Activated naive CD8-positive, alpha-beta T cell (primary cell): ENCODE measurements at regions not wholly inside any gene's neighbourhood (a gene's known extent, or its start where the extent isn't known, plus 50 kb on each side); places are given as distances from the start of the nearest gene placed in this dataset.
"Not testable (repeated sequence)": the region's sequence is repeated elsewhere in the genome, so short reads cannot be mapped to it uniquely, and the experiment has no call there.

ENCODE experiments used
- H3K27ac Mint-ChIP-seq: one replicate; pipeline ENCODE4 v1.8.0; 2021; ENCODE audit warnings: mixed read lengths
- H3K27me3 Mint-ChIP-seq: one replicate; pipeline ENCODE4 v1.8.0; 2021; ENCODE audit warnings: mixed read lengths
- H3K36me3 Mint-ChIP-seq: one replicate; pipeline ENCODE4 v1.8.0; 2021; ENCODE audit warnings: mixed read lengths
- H3K4me1 Mint-ChIP-seq: one replicate; pipeline ENCODE4 v1.8.0; 2021; ENCODE audit warnings: low read depth, mixed read lengths
- H3K4me3 Mint-ChIP-seq: one replicate; pipeline ENCODE4 v1.8.0; 2021; ENCODE audit warnings: mild to moderate bottlenecking, mixed read lengths
- H3K9me3 Mint-ChIP-seq: one replicate; pipeline ENCODE4 v1.8.0; 2021; ENCODE audit warnings: low read depth, mixed read lengths

DNA sequence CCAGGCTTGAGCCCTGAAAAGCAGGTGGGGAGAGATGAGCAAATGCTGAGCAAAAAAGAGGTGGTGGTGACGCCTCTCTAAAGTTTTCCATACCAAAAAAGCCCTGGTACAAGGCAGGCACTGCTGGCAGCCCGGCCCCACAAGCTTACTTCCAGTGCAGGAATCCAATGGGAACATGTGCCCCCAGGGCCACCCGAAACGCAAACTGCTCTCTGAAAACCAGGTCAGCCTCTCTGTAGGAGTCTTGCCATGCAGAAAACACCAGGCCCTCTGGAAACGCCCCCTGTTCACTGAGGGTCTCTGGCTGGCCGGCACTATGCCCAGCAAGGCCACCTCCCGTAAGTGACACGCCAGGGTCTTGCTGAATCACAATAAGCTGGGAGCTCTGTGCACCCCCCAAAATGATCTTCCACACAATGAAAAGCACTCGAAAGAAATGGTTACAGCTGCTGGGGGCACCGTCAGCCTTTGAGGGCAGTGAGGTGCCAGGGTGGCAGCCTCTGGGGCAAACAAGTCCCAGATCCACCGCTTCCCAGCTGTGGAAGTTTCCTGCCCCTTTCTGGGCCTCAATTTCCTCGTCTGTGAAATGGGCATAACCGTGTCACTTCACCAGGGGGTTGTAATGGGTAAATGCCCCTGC lies 170.5 kb downstream of the TOMM20 start:
- no peaks in the 10 kb centered on the region for H3K27me3 Mint-ChIP-seq
- H3K9me3 Mint-ChIP-seq, result no peaks in the 10 kb centered on the region
- H3K4me3 Mint-ChIP-seq, result no peak overlapping the region
- H3K27ac Mint-ChIP-seq, result peak overlapping the region; percentile 50
- peaks cover 76% of the 10 kb centered on the region for H3K4me1 Mint-ChIP-seq
- H3K36me3 Mint-ChIP-seq, result no peaks in the 10 kb centered on the region

- Mint-ChIP-seq H3K9me3 (no peaks in the 10 kb centered on the region), H3K4me3 (no peak overlapping the region), H3K36me3 (no peaks in the 10 kb centered on the region), H3K4me1 (peaks cover 69% of the 10 kb centered on the region), H3K27ac (peak overlapping the region; percentile 58), H3K27me3 (no peaks in the 10 kb centered on the region)
Observed at GRCh38 chr1:234957330-234958065, 171.1 kb downstream of the TOMM20 start.

GRCh38 chr1:234956821-234957329 lies 171.8 kb downstream of the TOMM20 start:
- Mint-ChIP-seq H3K4me3 (no peak overlapping the region), H3K27ac (peak overlapping the region; percentile 58), H3K36me3 (no peaks in the 10 kb centered on the region), H3K9me3 (no peaks in the 10 kb centered on the region), H3K27me3 (no peaks in the 10 kb centered on the region), H3K4me1 (peaks cover 63% of the 10 kb centered on the region)

- no peaks in the 10 kb centered on the region for H3K27me3 Mint-ChIP-seq
- H3K36me3 Mint-ChIP-seq, result no peaks in the 10 kb centered on the region
- peak overlapping the region; percentile 76 for H3K27ac Mint-ChIP-seq
- H3K9me3 Mint-ChIP-seq, result no peaks in the 10 kb centered on the region
- H3K4me1 Mint-ChIP-seq, result peaks cover 48% of the 10 kb centered on the region
- no peak overlapping the region for H3K4me3 Mint-ChIP-seq
Observed at GRCh38 chr1:234955107-234955731, 173.4 kb downstream of the TOMM20 start.

GRCh38 chr1:234954613-234955012 lies 174.0 kb downstream of the TOMM20 start:
- no peak overlapping the region for H3K4me3 Mint-ChIP-seq
- H3K27ac Mint-ChIP-seq, result peak overlapping the region; percentile 64
- H3K9me3 Mint-ChIP-seq, result peaks cover 1% of the 10 kb centered on the region
- H3K27me3 Mint-ChIP-seq, result no peaks in the 10 kb centered on the region
- H3K4me1 Mint-ChIP-seq, result peaks cover 43% of the 10 kb centered on the region
- H3K36me3 Mint-ChIP-seq, result no peaks in the 10 kb centered on the region

DNA sequence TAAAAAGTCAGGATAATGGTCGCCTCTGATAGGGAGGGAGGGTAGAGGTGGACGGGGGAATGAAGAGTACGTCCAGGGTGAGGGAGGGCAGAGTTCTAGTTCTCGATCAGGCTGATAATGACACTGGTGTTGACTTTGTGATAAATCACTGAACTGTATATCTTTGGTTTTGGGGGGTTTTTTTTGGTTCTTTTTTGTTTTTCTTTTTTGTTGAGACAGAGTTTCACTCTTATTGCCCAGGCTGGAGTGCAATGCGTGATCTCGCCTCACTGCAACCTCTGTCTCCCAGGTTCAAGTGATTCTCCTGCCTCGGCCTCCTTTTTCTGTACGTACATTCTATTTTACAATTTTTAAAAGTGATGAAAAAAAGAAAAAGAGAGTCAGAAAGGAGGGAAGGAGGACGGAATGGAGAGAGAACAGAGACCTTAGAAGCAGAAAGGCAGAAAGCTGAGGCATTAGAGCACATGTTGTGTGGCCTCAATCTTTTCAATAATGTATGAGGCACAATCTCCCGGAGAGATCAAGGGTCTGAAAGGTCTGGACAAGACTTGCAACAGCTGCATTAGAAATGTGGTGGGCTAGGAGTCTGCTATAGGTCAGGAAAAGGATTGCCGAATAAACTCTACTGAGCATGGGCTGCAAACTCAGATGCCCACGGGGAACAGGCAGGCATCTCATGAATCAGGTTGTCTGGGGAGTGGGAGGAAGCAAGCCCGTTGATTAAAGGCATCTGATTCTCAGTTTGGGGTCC lies 174.8 kb downstream of the TOMM20 start:
- Mint-ChIP-seq H3K9me3 (peaks cover 8% of the 10 kb centered on the region), H3K36me3 (peaks cover 2% of the 10 kb centered on the region), H3K27me3 (no peaks in the 10 kb centered on the region), H3K4me1 (peaks cover 35% of the 10 kb centered on the region), H3K4me3 (no peak overlapping the region), H3K27ac (no peak overlapping the region)

DNA sequence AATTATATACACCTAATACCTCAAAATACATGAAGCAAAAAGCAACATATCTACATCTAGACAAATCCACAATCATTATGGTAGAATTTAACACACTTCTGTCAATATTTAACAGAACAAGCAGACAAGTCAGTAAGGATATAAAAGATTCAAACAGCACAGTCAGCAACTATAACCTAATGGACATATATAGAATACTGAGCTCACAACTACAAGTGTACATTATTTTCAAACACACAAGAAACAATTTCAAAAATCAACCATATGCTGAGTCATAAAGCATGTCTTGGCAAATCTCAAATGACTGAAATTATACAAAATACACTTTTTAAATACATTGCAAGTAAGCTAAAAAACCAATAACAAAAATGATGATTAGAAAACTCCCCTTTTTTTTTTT lies 178.0 kb downstream of the TOMM20 start:
- Mint-ChIP-seq H3K27me3 (no peaks in the 10 kb centered on the region), H3K27ac (no peak overlapping the region), H3K9me3 (peaks cover 8% of the 10 kb centered on the region), H3K4me1 (peaks cover 18% of the 10 kb centered on the region), H3K36me3 (peaks cover 2% of the 10 kb centered on the region), H3K4me3 (no peak overlapping the region)

DNA sequence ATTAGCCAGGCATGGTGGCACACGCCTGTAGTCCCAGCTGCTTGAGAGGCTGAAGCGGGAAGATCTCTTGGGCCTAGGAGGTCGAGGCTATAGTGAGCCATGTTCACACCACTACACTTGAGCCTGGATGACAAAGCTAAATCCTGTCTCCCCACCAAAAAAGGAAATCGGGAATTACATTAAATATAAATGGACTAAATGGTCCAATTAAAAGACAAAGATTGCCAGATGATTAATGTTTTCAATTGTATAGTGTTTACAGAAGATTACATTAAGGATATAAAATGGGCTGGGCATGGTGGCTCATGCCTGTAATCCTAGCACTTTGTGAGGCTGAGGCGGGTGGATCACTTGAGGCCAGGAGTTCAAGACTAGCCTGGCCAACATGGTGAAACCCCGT lies 179.1 kb downstream of the TOMM20 start:
- not testable (repeated sequence) for H3K4me3 Mint-ChIP-seq, H3K9me3 Mint-ChIP-seq, H3K36me3 Mint-ChIP-seq, H3K27ac Mint-ChIP-seq, H3K27me3 Mint-ChIP-seq
- H3K4me1 Mint-ChIP-seq, result peaks cover 15% of the 10 kb centered on the region

DNA sequence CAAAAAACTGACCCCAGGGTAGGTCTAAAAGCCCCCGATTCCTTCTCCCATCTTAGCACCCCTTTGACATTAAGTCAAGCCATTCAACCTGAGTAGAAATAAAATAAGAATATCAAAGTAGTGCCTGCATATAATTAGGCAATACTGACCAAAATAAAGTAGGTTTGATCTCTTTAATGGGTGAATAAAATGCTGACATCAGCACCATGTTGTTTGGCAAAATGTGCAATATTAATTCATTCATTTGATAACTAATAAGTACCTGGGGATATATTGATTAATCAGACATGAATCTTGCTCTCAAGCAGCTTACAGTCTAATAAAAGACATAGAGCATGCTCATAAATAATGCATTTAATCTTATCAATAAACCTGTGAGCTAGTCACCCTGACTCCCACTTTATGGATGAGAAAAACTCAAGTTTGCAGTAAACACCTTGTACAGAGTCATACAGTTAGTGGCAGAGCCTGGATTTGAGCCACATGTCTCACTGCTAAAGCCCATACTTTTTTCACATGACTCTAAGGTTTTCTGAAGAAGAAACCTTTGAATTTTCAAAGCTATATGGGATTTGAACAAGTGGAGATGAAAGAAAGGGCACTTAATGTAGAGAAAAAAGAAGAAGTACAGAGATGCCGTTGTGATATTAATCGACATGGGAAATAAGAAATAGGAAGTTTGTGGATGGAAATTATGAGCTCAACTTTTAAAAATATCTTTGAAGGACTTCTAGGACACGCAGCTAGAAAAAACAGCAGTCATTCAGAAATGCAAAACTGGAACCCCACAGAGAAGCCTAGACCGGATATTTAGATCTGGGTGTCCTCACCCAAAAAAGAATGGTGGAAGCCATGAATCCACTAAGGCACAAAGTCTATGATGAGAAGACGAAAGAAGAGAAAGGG lies 183.9 kb downstream of the TOMM20 start:
- Mint-ChIP-seq H3K27ac (peak overlapping the region; percentile 81), H3K4me1 (peaks cover 11% of the 10 kb centered on the region), H3K9me3 (peaks cover 8% of the 10 kb centered on the region), H3K4me3 (no peak overlapping the region), H3K27me3 (no peaks in the 10 kb centered on the region), H3K36me3 (peaks cover 5% of the 10 kb centered on the region)

DNA sequence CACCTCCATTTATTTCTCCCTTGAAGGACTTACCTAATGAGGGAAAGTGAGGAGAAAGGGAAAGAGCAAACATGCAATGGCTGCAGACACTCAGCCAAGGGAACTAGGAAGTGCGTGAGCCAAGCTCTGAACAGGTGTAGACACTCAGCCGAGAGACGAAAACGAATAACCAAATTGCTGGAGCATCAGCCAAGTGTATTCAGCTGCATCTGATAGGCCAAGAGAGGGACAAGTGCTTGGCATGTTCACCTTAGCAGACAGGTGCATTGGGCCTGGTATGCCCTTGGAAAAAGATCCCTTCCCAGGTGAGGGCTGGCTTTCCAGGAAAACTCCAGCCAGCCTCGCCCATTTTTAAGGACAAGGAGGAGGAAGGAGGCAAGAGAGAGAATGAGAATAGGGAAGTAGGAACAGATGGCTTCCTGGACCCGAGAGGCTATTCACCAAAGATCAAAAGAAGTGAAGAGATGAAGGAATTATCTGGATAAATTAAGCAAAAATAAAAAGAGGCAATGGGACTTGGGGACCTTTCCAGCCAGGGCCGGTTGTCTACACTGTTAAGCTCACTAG lies 184.7 kb downstream of the TOMM20 start:
- Mint-ChIP-seq H3K27ac (no peak overlapping the region), H3K9me3 (no peaks in the 10 kb centered on the region), H3K36me3 (peaks cover 2% of the 10 kb centered on the region), H3K27me3 (no peaks in the 10 kb centered on the region), H3K4me3 (no peak overlapping the region), H3K4me1 (peaks cover 11% of the 10 kb centered on the region)

DNA sequence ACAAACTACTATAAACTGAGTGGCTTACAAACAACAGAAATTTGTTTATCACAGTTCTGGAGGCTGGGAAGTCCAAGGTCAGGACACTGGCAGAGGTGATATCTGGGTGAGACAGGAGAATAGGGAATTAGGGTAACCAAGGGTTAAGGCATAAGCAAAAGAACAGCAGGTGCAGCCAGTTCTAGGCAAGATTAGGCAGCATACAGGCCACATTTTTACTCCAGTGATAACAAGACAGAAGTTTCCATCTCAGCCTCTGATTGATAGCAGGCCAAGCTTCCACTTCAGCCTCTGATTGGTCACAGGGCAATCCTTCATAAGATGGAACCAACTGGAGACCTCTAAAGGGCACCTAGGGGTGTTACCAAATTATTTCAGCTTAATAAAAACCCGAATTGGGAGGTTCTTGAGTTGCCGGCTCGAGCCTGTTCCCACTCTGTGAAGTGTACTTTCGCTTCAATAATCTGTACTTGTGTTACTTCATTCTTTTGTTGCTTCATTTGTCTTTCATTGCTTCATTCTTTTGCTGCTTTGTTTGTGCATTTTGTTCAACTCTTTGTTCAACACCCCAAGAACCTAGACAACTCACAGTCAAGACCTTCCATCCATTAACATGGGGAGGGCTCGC lies 185.6 kb downstream of the TOMM20 start:
- no peaks in the 10 kb centered on the region for H3K9me3 Mint-ChIP-seq
- no peak overlapping the region for H3K4me3 Mint-ChIP-seq
- H3K4me1 Mint-ChIP-seq, result peaks cover 11% of the 10 kb centered on the region
- peaks cover 2% of the 10 kb centered on the region for H3K36me3 Mint-ChIP-seq
- H3K27ac Mint-ChIP-seq, result no peak overlapping the region
- no peaks in the 10 kb centered on the region for H3K27me3 Mint-ChIP-seq

DNA sequence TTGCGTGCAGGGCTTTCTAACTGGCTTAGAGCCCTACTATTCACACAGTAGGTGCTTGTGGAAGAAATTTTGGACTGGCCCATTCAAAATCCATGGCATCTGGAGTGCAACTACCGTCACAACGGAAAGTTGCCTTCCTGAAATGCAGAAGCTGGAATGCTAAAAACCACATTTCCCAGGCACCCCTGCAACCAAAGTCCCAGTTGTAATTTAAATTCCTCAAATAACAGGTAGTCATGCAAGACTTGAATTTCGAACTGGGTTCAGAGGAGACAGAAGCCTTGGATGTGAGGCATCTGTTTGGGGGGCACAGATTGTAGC lies 186.7 kb downstream of the TOMM20 start:
- H3K4me3 Mint-ChIP-seq, result no peak overlapping the region
- no peaks in the 10 kb centered on the region for H3K9me3 Mint-ChIP-seq
- H3K36me3 Mint-ChIP-seq, result peaks cover 2% of the 10 kb centered on the region
- no peak overlapping the region for H3K27ac Mint-ChIP-seq
- H3K27me3 Mint-ChIP-seq, result no peaks in the 10 kb centered on the region
- H3K4me1 Mint-ChIP-seq, result peaks cover 18% of the 10 kb centered on the region

- peaks cover 23% of the 10 kb centered on the region for H3K4me1 Mint-ChIP-seq
- no peak overlapping the region for H3K27ac Mint-ChIP-seq
Observed at GRCh38 chr1:234941321-234942011, 187.2 kb downstream of the TOMM20 start.

More at GRCh38 chr1:234941321-234942011, 187.2 kb downstream of the TOMM20 start:
- Mint-ChIP-seq H3K36me3 (peaks cover 2% of the 10 kb centered on the region), H3K9me3 (no peaks in the 10 kb centered on the region), H3K4me3 (no peak overlapping the region), H3K27me3 (no peaks in the 10 kb centered on the region)
